Brain microvascular endothelial cell (primary cell): ENCODE measurements at regions not wholly inside any gene's neighbourhood (a gene's known extent, or its start where the extent isn't known, plus 50 kb on each side); places are given as distances from the start of the nearest gene placed in this dataset.

Experiments used
- DNase-seq: peaks from one replicate; pipeline ENCODE4 v3.0.0-alpha.2; 2020
- H3K27ac ChIP-seq: fragments of 250-450 bp; sonication (Bioruptor Pico); 2 replicates; pipeline ENCODE4 v1.5.1; 2020; ENCODE audit warnings: mild to moderate bottlenecking, moderate library complexity
- H3K27me3 ChIP-seq: fragments of 250-450 bp; sonication (Bioruptor Pico); replicated peaks from 2 replicates; pipeline ENCODE4 v1.5.1; 2020; ENCODE audit warnings: mild to moderate bottlenecking
- H3K36me3 ChIP-seq: fragments of 250-450 bp; sonication (Bioruptor Pico); replicated peaks from 2 replicates; pipeline ENCODE4 v1.5.1; 2020; ENCODE audit warnings: mild to moderate bottlenecking
- H3K4me3 ChIP-seq: 2 replicates; pipeline ENCODE4 v1.5.1; 2011; ENCODE audit warnings: low read depth, mild to moderate bottlenecking, control low read depth, low read length, moderate library complexity
- in situ Hi-C: cut with HindIII; loops from 2 replicates; pipeline ENCODE4 v1.10.0; 2017; ENCODE audit warnings: low sequenced_read_pairs, low pct_ligation_motif_present
- TF ChIP-seq, protein P1 (sequence below): IDR thresholded peaks from 2 replicates; pipeline ENCODE4 v1.5.1; 2011; ENCODE audit warnings: low read depth, mild to moderate bottlenecking, moderate library complexity, low read length, control low read depth, inconsistent platforms; ENCODE audit errors: missing control alignments

GRCh38 chr14:22463763-22464173 lies 125.3 kb downstream of the DAD1 start:
- no peaks in the 10 kb centered on the region for H3K36me3 ChIP-seq
- TF ChIP-seq, protein P1, sequence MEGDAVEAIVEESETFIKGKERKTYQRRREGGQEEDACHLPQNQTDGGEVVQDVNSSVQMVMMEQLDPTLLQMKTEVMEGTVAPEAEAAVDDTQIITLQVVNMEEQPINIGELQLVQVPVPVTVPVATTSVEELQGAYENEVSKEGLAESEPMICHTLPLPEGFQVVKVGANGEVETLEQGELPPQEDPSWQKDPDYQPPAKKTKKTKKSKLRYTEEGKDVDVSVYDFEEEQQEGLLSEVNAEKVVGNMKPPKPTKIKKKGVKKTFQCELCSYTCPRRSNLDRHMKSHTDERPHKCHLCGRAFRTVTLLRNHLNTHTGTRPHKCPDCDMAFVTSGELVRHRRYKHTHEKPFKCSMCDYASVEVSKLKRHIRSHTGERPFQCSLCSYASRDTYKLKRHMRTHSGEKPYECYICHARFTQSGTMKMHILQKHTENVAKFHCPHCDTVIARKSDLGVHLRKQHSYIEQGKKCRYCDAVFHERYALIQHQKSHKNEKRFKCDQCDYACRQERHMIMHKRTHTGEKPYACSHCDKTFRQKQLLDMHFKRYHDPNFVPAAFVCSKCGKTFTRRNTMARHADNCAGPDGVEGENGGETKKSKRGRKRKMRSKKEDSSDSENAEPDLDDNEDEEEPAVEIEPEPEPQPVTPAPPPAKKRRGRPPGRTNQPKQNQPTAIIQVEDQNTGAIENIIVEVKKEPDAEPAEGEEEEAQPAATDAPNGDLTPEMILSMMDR = no peak
- in situ Hi-C loops = no loop called here
- no peak for DNase-seq
- no peak overlapping the region for H3K27ac ChIP-seq
- no peaks in the 10 kb centered on the region for H3K27me3 ChIP-seq
- no peak overlapping the region for H3K4me3 ChIP-seq

GRCh38 chr14:22462923-22463322 lies 126.1 kb downstream of the DAD1 start:
- TF ChIP-seq, protein P1 = no peak
- no peaks in the 10 kb centered on the region for H3K27me3 ChIP-seq
- H3K27ac ChIP-seq = no peak overlapping the region
- H3K4me3 ChIP-seq = no peak overlapping the region
- in situ Hi-C loops = no loop called here
- no peaks in the 10 kb centered on the region for H3K36me3 ChIP-seq
- DNase-seq = no peak

DNA sequence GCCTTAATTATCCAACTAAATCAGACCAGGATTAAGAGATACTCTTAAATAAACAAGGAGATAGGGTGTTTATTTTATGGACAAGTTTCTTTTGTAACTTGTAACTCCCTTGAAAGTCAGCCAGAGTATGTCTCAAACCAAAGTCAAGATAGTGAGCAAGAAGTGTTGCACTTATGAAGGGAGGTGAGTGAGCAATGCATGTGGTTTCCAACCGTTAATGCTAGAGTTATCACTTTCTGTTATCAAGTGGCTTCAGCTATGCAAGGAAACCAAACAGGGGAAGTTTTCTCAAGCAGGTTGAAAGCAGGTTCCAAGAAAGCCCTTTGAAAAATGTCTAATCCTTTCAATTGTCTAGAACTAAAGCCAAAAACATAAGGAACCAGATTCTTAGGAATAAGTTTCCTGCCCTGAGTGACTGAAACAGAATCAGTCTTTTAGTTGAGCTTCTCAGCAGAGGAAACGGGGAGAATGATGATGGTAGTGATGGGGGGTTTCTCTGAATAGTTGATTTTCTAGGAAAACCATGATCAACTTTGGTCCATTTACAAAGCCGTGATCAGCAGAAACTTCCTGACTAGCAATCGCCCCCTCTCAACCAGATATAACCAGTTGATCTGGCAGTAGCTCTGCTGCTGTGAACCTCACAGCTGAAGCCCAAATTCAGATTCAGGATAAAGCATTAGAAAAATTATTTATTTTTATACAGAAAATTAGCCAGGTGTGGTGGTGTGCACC lies 128.4 kb downstream of the DAD1 start:
- TF ChIP-seq, protein P1 = no peak
- Histone ChIP-seq H3K27ac (no peak overlapping the region), H3K27me3 (peaks cover 3% of the 10 kb centered on the region), H3K36me3 (no peaks in the 10 kb centered on the region), H3K4me3 (no peak overlapping the region)
- in situ Hi-C loops = no loop called here
- peak; percentile 21 for DNase-seq

- Histone ChIP-seq H3K4me3 (no peak overlapping the region), H3K27ac (no peak overlapping the region), H3K36me3 (no peaks in the 10 kb centered on the region), H3K27me3 (peaks cover 3% of the 10 kb centered on the region)
- no peak for DNase-seq
- in situ Hi-C loops = no loop called here
- TF ChIP-seq, protein P1 = no peak
Observed at GRCh38 chr14:22458737-22459136, 130.3 kb downstream of the DAD1 start.

DNA sequence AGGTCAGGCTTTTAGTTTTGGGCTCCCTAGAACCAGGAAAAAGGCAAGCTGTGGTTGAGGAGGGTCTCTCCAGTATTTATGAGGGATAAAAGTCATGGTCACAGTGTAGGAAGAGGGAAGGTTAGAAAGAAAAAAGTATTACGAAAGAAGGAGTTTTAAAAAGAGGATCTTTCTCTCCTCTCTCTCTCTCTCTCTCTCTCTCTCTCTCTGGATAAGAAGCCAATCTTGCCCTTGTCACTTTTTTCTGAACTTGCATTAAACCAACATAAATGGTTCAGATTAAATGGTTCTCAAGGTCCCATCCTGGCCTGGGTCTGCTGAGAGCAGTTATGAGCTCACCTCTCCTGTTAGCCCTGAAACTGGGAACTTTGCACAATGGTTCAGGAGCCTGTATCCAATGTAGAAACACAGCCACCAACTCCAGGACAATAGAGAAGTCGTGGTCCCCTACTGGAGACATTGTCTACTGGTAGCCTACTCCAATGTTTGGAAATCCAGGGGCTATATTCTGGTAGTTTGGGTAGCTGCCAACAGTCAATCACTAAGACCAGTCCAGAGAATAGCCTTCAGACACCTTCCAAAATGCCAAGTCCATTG lies 131.9 kb downstream of the DAD1 start:
- Histone ChIP-seq H3K27ac (no peak overlapping the region), H3K4me3 (no peak overlapping the region), H3K36me3 (no peaks in the 10 kb centered on the region), H3K27me3 (peaks cover 3% of the 10 kb centered on the region)
- in situ Hi-C loops = no loop called here
- DNase-seq = no peak
- TF ChIP-seq, protein P1 = no peak
